ENCODE measurements at regions not wholly inside any gene's neighbourhood (a gene's known extent, or its start where the extent isn't known, plus 50 kb on each side); places are given as distances from the start of the nearest gene placed in this dataset.
"Not testable (repeated sequence)": the region's sequence is repeated elsewhere in the genome, so short reads cannot be mapped to it uniquely, and the experiment has no call there.

DNA sequence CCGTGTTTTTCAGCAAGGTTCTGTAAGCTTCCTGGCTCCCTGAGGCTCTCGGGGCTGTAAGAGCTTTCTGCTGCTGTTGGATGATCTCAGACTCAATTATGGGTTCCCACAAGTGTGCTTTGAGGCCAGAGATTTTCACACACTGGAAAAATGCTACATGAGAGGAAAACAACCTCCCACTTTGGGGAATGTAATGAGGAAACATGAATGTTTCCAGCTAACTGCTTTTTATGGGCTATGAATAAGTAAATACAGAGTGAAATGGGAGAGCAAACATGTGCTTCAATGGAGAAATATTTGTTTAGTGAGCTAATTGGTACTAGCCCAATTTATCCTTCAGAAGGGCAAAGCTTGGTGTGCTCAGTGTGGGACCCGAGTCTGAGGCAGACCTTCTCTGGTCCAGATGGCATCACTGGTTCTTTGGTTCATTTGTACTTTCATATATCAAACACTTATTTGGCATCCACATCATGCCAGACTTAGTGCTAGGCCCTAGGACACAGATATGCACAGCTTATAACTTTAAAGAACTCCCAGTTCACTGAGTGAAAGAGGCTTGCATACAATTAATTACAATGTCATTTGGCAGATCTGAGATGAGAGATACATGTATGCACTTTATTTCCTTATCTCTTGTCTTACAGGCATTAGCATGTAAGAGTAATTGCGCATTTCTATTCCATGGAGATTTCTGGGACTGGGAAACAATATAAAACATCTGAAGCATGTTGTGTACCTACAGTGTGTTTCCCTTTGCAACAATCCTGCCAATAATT lies 248.8 kb downstream of the RDH14 start:
- DNase-seq (ENCODE audit: low read depth), result no peak

DNA sequence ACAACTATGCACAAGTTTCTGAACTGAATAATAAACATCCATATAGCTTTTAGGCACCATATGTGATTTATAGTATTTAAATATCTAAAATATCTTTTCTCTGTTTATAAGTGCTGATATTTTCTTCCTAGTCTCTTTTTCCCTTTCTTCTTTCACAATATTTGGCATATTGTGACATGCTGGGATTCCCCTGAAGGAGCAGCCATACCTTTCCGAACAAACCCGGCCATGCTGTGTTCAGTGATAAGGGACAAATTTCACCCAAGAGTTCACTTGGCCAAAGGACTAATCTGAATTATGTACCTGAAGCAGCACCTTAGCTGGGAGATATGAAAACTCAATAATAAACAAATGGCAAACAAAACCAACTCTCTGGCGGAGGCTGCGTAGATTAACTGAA lies 250.8 kb downstream of the RDH14 start:
- no peak for DNase-seq (ENCODE audit: low read depth)

DNA sequence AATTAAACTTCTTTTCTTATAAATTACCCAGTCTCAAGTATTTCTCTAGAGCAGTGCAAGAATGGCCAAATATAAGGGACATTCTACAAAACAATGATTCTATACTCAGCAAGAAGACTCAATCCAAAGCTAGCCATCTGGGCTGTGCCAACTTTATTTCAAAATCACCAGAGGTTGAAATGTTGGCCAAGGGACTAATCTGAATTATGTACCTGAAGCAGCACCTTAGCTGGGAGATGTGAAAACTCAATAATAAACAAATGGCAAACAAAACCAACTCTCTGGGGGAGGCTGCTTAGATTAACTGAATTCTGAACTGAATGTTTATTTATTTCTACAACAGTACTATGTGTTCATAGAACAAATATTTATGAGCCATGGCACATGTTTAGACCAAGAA lies 251.3 kb downstream of the RDH14 start:
- no peak for DNase-seq (ENCODE audit: low read depth)

- no peak for DNase-seq (ENCODE audit: low read depth)
Measured at GRCh38 chr2:18304849-18305248, 255.6 kb downstream of the RDH14 start.

GRCh38 chr2:18301421-18302139 lies 258.9 kb downstream of the RDH14 start:
- no peak for DNase-seq (ENCODE audit: low read depth)

DNA sequence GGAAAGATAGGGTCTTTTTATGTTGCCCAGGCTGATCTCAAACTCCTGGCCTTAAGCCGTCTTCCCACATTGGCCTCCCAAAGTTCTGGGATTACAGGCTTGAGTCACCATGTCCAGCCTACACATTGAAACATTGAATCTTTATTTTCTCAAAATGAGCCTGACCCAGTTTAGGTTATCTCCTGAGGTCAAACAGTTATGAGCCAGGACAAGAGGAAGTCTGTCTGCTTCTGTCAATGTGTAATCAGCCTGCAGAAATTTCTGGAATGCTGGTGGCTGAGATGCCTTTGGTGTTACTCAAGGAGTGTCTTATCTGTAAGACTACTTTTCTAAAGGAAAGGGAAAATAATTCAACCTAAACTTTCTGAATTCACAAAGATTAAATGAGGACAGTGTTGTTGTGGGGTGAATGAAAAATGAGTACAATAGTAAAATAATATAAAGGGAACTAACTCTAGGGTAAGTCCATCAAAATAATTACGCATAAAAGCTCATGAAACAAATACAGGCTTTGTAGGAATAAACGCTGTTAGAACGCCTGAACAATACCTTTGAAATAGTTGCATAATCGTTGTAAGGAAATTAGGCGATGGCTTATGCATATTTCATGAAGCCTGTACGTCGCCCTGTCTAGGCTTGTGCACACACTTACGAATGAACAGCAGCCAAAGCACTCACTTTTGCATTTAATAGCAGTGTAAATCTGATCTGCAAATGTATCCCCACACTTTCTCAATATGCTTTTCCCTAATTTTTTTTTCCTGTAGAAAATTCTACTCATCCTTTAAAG lies 260.8 kb downstream of the RDH14 start:
- DNase-seq (ENCODE audit: low read depth), result no peak

GRCh38 chr2:18297534-18298058 lies 262.9 kb downstream of the RDH14 start:
- no peak for DNase-seq (ENCODE audit: low read depth)

- DNase-seq (ENCODE audit: low read depth), result no peak
Measured at GRCh38 chr2:18290386-18290785, 270.1 kb downstream of the RDH14 start.

GRCh38 chr2:18286897-18287296 lies 273.6 kb downstream of the RDH14 start:
- no peak for DNase-seq (ENCODE audit: low read depth)

DNA sequence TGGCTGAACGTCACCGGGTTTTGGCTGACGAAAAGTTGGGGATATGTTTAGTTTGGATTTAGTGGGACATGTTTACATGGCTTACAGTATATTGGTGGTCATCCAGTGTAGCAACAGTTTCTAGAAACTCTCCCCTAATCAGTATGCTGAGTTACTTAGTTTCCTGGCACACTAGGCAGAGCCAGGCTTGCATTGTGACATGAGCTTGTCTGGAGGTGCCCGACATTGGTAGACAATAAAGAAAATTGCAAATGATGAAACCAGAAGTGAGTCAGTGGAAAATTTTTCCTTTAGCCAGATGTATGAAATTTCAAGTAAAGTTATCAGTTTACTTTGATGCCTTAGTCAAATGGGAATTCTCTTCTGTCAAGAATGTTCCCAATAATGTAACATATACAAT lies 276.1 kb downstream of the RDH14 start:
- DNase-seq (ENCODE audit: low read depth), result no peak

GRCh38 chr2:18282026-18282425 lies 278.4 kb downstream of the RDH14 start:
- no peak for DNase-seq (ENCODE audit: low read depth)

- DNase-seq (ENCODE audit: low read depth), result no peak
Measured at GRCh38 chr2:18276583-18277075, 283.8 kb downstream of the RDH14 start.

GRCh38 chr2:18273205-18273604 lies 287.2 kb downstream of the RDH14 start:
- DNase-seq (ENCODE audit: low read depth), result no peak

GRCh38 chr2:18272148-18272494 lies 288.3 kb downstream of the RDH14 start:
- DNase-seq (ENCODE audit: low read depth), result no peak

- DNase-seq (ENCODE audit: low read depth), result no peak
Measured at GRCh38 chr2:18271370-18272147, 288.9 kb downstream of the RDH14 start.

GRCh38 chr2:18268400-18268799 lies 292.1 kb downstream of the RDH14 start:
- DNase-seq (ENCODE audit: low read depth), result no peak

DNA sequence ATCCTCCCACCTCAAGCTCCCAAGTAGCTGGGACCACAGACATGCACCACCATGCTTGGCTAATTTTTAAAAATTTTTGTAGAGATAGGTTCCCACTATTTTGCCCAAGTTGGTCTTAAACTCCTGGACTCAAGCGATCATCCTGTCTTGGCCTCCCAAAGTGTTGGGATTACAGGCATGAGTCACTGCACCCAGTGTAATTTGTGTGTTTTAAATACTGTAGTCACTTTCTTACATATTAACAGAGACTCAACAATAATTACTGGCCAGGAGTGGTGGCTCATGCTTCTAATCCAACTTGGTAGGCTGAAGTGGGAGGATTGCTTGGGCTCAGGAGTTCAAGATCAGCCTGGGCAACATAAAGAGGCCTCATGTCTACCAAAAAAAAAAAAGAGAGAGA lies 293.0 kb downstream of the RDH14 start:
- DNase-seq (ENCODE audit: low read depth), result no peak

DNA sequence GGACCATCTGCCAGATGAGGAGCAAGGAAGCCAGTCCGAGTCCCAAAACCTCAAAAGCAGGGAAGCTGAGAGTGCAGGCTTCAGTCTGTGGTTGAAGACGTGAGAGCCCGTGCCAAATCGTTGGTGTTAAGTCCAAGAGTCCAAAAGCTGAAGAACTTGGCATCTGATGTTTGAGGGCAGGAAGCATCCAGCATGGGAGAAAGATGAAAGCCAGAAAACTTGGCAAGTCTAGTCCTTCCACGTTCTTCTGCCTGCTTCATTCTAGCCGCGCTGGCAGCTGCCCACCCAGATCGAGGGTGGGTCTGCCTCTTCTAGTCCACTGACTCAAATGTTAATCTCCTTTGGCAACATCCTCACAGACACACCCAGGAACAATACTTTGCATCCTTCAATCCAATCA lies 293.8 kb downstream of the RDH14 start:
- not testable (repeated sequence) for DNase-seq (ENCODE audit: low read depth)

- DNase-seq (ENCODE audit: low read depth), result no peak
Measured at GRCh38 chr2:18265614-18266586, 294.6 kb downstream of the RDH14 start.

DNA sequence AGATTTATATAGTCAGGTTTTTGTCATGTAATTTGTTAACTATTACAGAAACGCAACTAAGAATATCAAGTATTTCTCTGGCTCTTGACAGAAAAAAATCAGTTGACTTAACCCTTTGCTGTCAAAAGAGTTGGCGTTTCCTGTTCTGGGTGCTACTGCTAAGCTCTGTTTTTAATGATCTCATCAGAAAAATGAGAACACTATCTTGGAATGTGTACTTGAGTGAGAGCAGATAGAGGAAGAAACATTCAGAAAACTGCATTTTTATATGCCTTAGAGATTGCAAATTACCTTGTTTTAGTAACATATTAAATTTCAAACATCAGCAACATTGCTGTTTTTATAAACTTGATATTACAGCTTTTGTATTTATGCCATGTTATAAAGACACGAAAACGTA lies 297.9 kb downstream of the RDH14 start:
- DNase-seq (ENCODE audit: low read depth), result no peak
